HEK293 (cell line): ENCODE measurements at regions not wholly inside any gene's neighbourhood (a gene's known extent, or its start where the extent isn't known, plus 50 kb on each side); places are given as distances from the start of the nearest gene placed in this dataset.

Experiments
- CTCF ChIA-PET: fragments of 350-600 bp; formaldehyde crosslinking; extraction: SDS; loops from one replicate; lab custom pipeline; 2021; ENCODE audit warnings: antibody characterized with exemption; lab: Yijun Ruan, JAX
- POLR2A ChIA-PET: fragments of 300-600 bp; formaldehyde crosslinking; extraction: SDS; loops from one replicate; lab custom pipeline; 2020; ENCODE audit warnings: antibody characterized with exemption, inconsistent platforms; lab: Yijun Ruan, JAX
- H3K27ac ChIP-seq: fragments of 200-500 bp; sonication (Bioruptor generic); 2 replicates; pipeline ENCODE4 v1.5.1; 2014; ENCODE audit warnings: low read depth, low read length, control low read depth, inconsistent platforms; ENCODE audit errors: extremely low read depth
- H3K36me3 ChIP-seq, 2 experiments: fragments of 200-500 bp in 1 of 2; sonication (Bioruptor generic) in 1 of 2; 1 replicate in 1 of 2; 2 replicates in 1 of 2; pipeline ENCODE4 v1.5.1; 2014 to 2017; ENCODE audit warnings: inconsistent platforms in 2 of 2, low read length in 2 of 2; ENCODE audit not compliant: control insufficient read depth in 2 of 2, insufficient read depth in 1 of 2
- H3K4me1 ChIP-seq: fragments of 200-500 bp; sonication (Bioruptor generic); 2 replicates; pipeline ENCODE4 v1.5.1; 2014; ENCODE audit warnings: mild to moderate bottlenecking, low read length, inconsistent platforms; ENCODE audit not compliant: control insufficient read depth, insufficient read depth
- H3K4me3 ChIP-seq: 2 replicates; pipeline ENCODE4 v1.5.1; 2011; ENCODE audit warnings: low read depth, mild to moderate bottlenecking, control low read depth, low read length, moderate library complexity
- H3K9me3 ChIP-seq: fragments of 200-500 bp; sonication (Bioruptor generic); 2 replicates; pipeline ENCODE4 v1.5.1; 2014; ENCODE audit warnings: low read depth, low read length, inconsistent platforms; ENCODE audit not compliant: control insufficient read depth, insufficient read depth
- BCL6B ChIP-seq: fragments of 450-650 bp; formaldehyde crosslinking; IDR thresholded peaks from 2 replicates; pipeline ENCODE4 v1.5.1; 2017; ENCODE audit warnings: missing biosample characterization, missing genetic modification characterization
- GLI4 ChIP-seq: fragments of 450-650 bp; formaldehyde crosslinking; IDR thresholded peaks from 2 replicates; pipeline ENCODE4 v1.5.1; 2016; ENCODE audit warnings: missing biosample characterization, missing genetic modification characterization
- OVOL3 ChIP-seq: fragments of 450-650 bp; formaldehyde crosslinking; IDR thresholded peaks from 2 replicates; pipeline ENCODE4 v1.5.1; 2016; ENCODE audit warnings: missing biosample characterization, missing genetic modification characterization
- TSHZ1 ChIP-seq: fragments of 450-650 bp; formaldehyde crosslinking; IDR thresholded peaks from 2 replicates; pipeline ENCODE4 v1.5.1; 2016; ENCODE audit warnings: missing biosample characterization, missing genetic modification characterization, borderline replicate concordance
- ZBTB11 ChIP-seq: fragments of 450-650 bp; formaldehyde crosslinking; conservative IDR thresholded peaks from 2 replicates; pipeline ENCODE4 v1.5.1; 2016; ENCODE audit warnings: low read depth, missing biosample characterization, missing genetic modification characterization
- ZBTB44 ChIP-seq: fragments of 450-650 bp; IDR thresholded peaks from 2 replicates; pipeline ENCODE4 v1.5.1; 2018; ENCODE audit warnings: missing biosample characterization, mild to moderate bottlenecking, missing genetic modification characterization
- ZNF121 ChIP-seq: fragments of 450-650 bp; formaldehyde crosslinking; IDR thresholded peaks from 2 replicates; pipeline ENCODE4 v1.5.1; 2016; ENCODE audit warnings: missing biosample characterization, missing genetic modification characterization
- ZNF155 ChIP-seq: fragments of 450-650 bp; formaldehyde crosslinking; IDR thresholded peaks from 2 replicates; pipeline ENCODE4 v1.5.1; 2016; ENCODE audit warnings: missing biosample characterization, missing genetic modification characterization
- ZNF184 ChIP-seq: fragments of 450-650 bp; IDR thresholded peaks from 2 replicates; pipeline ENCODE4 v1.5.1; 2018; ENCODE audit warnings: missing biosample characterization, mild to moderate bottlenecking, missing genetic modification characterization
- ZNF26 ChIP-seq: fragments of 450-650 bp; formaldehyde crosslinking; IDR thresholded peaks from 2 replicates; pipeline ENCODE4 v1.5.1; 2016; ENCODE audit warnings: missing biosample characterization, missing genetic modification characterization
- ZNF366 ChIP-seq: fragments of 450-650 bp; formaldehyde crosslinking; conservative IDR thresholded peaks from 2 replicates; pipeline ENCODE4 v1.5.1; 2016; ENCODE audit warnings: missing biosample characterization, missing genetic modification characterization
- ZNF391 ChIP-seq: fragments of 450-650 bp; formaldehyde crosslinking; IDR thresholded peaks from 2 replicates; pipeline ENCODE4 v1.5.1; 2016; ENCODE audit warnings: low read depth, missing biosample characterization, missing genetic modification characterization, borderline replicate concordance
- ZNF416 ChIP-seq: fragments of 450-650 bp; formaldehyde crosslinking; IDR thresholded peaks from 2 replicates; pipeline ENCODE4 v1.5.1; 2016; ENCODE audit warnings: missing biosample characterization, missing genetic modification characterization
- ZNF555 ChIP-seq: fragments of 450-650 bp; formaldehyde crosslinking; conservative IDR thresholded peaks from 2 replicates; pipeline ENCODE4 v1.5.1; 2017; ENCODE audit warnings: missing biosample characterization, mild to moderate bottlenecking, missing genetic modification characterization, inconsistent platforms
- ZNF629 ChIP-seq: fragments of 450-650 bp; formaldehyde crosslinking; IDR thresholded peaks from 2 replicates; pipeline ENCODE4 v1.5.1; 2017; ENCODE audit warnings: missing biosample characterization, missing genetic modification characterization
- ZNF777 ChIP-seq: fragments of 450-650 bp; formaldehyde crosslinking; IDR thresholded peaks from 2 replicates; pipeline ENCODE4 v1.5.1; 2017; ENCODE audit warnings: missing biosample characterization, missing genetic modification characterization, borderline replicate concordance
- ZNF843 ChIP-seq: fragments of 450-650 bp; formaldehyde crosslinking; IDR thresholded peaks from 2 replicates; pipeline ENCODE4 v1.5.1; 2016; ENCODE audit warnings: missing biosample characterization, missing genetic modification characterization

- Histone ChIP-seq H3K4me3 (no peak overlapping the region), H3K4me1 (no peaks in the 10 kb centered on the region), H3K27ac (no peak overlapping the region), H3K36me3 (no peaks in the 10 kb centered on the region), H3K9me3 (no peaks in the 10 kb centered on the region)
- CTCF ChIA-PET: no interaction called here
- POLR2A ChIA-PET: no interaction called here
- TF ChIP-seq ZNF26 (tag by site-specific recombination) (no peak), ZNF555 (no peak), ZBTB44 (tag by site-specific recombination) (no peak), ZNF843 (tag by site-specific recombination) (no peak), GLI4 (tag by site-specific recombination) (no peak), ZNF366 (tag by site-specific recombination) (no peak), ZNF391 (tag by site-specific recombination) (no peak), ZBTB11 (no peak), OVOL3 (tag by site-specific recombination) (no peak), ZNF416 (no peak), ZNF777 (tag by site-specific recombination) (no peak), ZNF121 (no peak), ZNF629 (tag by site-specific recombination) (no peak)
Observed at GRCh38 chr4:153916273-153916755, 127.4 kb upstream of the SFRP2 start.

GRCh38 chr4:153912301-153912700 lies 123.4 kb upstream of the SFRP2 start:
- H3K4me3 ChIP-seq: no peak overlapping the region
- POLR2A ChIA-PET: no interaction called here
- no peak for TF ChIP-seq ZNF184 (tag by site-specific recombination)
- no peak for TF ChIP-seq ZNF155 (tag by site-specific recombination)
- TF ChIP-seq TSHZ1: no peak
- no peak for TF ChIP-seq ZBTB11
- no peak for TF ChIP-seq ZNF629 (tag by site-specific recombination)
- no peak for TF ChIP-seq BCL6B
- H3K27ac ChIP-seq: no peak overlapping the region
- CTCF ChIA-PET: no interaction called here
- H3K9me3 ChIP-seq: no peaks in the 10 kb centered on the region
- H3K36me3 ChIP-seq: no peaks in the 10 kb centered on the region
- H3K4me1 ChIP-seq: no peaks in the 10 kb centered on the region
